Ascending aorta (tissue), 2 donors: ENCODE measurements at regions not wholly inside any gene's neighbourhood (a gene's known extent, or its start where the extent isn't known, plus 50 kb on each side); places are given as distances from the start of the nearest gene placed in this dataset.

ENCODE experiments used
- DNase-seq, 2 donors: peaks; one replicate each; pipeline ENCODE4 v3.0.0-alpha.2; 2019; ENCODE audit warnings: low spot score in 2 of 2
- H3K27ac ChIP-seq, 2 donors: fragments of 200-600 bp; sonication (generic); one replicate each; pipeline ENCODE4 v1.5.1; 2016 to 2017; ENCODE audit warnings: mild to moderate bottlenecking in 1 of 2
- H3K27me3 ChIP-seq: fragments of 200-600 bp; sonication (generic); one replicate; pipeline ENCODE4 v1.5.1; 2017
- H3K36me3 ChIP-seq, 2 donors: fragments of 200-600 bp; sonication (generic); one replicate each; pipeline ENCODE4 v1.5.1; 2016
- H3K4me1 ChIP-seq, 2 donors: fragments of 200-600 bp; sonication (generic); one replicate each; pipeline ENCODE4 v1.5.1; 2016 to 2017; ENCODE audit warnings: mild to moderate bottlenecking in 1 of 2
- H3K4me3 ChIP-seq, 2 donors: fragments of 200-600 bp; sonication (generic); one replicate each; pipeline ENCODE4 v1.5.1; 2016 to 2017; ENCODE audit warnings: mild to moderate bottlenecking in 1 of 2
- H3K9me3 ChIP-seq, 2 donors: fragments of 200-600 bp; sonication (generic); one replicate each; pipeline ENCODE4 v1.5.1; 2016
- intact Hi-C: fragments of 100-400 bp; cut with DNase I; formaldehyde crosslinking; loops from one replicate; pipeline ENCODE4 v1.15.1; 2023
- TF ChIP-seq, protein P1 (sequence below), 3 experiments: fragments of 200-600 bp in 2 of 3; fragments of 450-650 bp in 1 of 3; sonication (generic) in 2 of 3; IDR thresholded peaks; one replicate each; pipeline ENCODE4 v1.5.1; 2016 to 2019; ENCODE audit warnings: antibody characterized with exemption in 3 of 3, mild to moderate bottlenecking in 1 of 3, moderate library complexity in 1 of 3

DNA sequence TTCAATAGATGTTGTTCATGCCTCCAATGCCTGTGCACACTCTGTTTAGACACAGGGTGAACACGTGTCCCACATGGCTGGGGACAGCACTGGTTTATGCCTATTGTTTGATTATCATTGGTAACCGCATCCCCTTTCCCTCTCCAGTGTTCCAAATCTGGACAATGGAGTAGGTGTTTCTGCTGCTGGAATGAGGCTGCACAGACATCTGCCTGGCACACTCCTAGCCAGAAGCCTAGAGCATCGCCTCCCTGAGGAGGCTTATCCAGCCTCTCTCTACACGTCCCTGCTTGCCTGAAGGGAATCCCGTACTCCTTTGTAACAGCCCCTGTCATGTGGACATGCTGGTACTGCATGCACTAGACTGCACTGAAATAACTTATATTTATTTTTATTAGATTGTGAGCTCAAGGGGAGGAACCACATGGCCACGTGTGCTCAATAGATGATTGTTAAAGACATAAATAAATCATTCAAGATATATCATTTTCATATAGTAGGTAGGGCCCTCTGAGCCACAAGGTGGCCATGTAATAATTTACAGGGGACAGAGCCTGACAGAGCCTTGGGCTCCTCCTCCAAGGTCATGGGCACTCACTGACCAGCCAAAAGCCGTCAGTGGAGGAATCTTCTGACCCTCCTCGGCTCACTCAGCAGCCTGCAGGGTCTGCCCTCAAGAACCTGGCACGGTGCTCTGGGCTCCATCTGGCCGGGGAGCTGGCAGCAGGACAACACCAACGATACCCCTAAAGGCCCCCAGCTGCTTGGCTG, 310.9 kb upstream of the ZNF32 start:
- no peaks in the 10 kb centered on the region for H3K36me3 ChIP-seq
- H3K4me3 ChIP-seq: no peak overlapping the region
- no peaks in the 10 kb centered on the region for H3K9me3 ChIP-seq
- TF ChIP-seq, protein P1, sequence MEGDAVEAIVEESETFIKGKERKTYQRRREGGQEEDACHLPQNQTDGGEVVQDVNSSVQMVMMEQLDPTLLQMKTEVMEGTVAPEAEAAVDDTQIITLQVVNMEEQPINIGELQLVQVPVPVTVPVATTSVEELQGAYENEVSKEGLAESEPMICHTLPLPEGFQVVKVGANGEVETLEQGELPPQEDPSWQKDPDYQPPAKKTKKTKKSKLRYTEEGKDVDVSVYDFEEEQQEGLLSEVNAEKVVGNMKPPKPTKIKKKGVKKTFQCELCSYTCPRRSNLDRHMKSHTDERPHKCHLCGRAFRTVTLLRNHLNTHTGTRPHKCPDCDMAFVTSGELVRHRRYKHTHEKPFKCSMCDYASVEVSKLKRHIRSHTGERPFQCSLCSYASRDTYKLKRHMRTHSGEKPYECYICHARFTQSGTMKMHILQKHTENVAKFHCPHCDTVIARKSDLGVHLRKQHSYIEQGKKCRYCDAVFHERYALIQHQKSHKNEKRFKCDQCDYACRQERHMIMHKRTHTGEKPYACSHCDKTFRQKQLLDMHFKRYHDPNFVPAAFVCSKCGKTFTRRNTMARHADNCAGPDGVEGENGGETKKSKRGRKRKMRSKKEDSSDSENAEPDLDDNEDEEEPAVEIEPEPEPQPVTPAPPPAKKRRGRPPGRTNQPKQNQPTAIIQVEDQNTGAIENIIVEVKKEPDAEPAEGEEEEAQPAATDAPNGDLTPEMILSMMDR (IDR thresholded peaks at IDR 0.05): no peak
- H3K27ac ChIP-seq: peak overlapping the region in 1 of 2 donors; percentile 75
- intact Hi-C loops: loop anchor here (5.0 to 10.0 kb wide), 2 partner anchors 58 to 95 kb away; no protein-coding TSS in a partner anchor
- DNase-seq: peak in 1 of 2 donors; percentile 41
- H3K4me1 ChIP-seq: peaks cover 6 to 37% of the 10 kb centered on the region in 2 donors
- H3K27me3 ChIP-seq: no peaks in the 10 kb centered on the region

DNA sequence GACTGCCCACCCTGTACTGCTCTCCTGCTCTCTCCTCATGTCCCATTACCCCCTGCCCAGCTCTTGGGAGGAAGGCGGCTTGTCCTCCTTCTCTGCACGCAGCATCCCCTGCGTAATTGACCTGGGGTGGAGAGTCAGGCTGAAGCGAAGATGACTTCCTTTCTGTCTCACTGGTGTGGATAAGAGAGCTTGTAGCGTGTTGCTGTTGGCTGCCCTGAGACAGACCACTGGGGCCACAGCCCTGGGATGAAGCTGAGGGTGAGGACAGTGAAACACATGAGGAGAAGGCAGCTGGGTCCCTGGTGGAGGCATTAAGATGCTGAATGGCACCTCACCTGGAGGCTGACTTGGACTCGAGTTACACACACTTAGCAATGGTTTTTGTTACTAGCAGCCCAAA, 310.3 kb upstream of the ZNF32 start:
- H3K4me3 ChIP-seq: no peak overlapping the region
- TF ChIP-seq, protein P1 (IDR thresholded peaks at IDR 0.05): no peak
- H3K9me3 ChIP-seq: no peaks in the 10 kb centered on the region
- no peaks in the 10 kb centered on the region for H3K27me3 ChIP-seq
- H3K27ac ChIP-seq: no peak overlapping the region
- peaks cover 6 to 31% of the 10 kb centered on the region in 2 donors for H3K4me1 ChIP-seq
- intact Hi-C loops: no loop called here
- peak in 1 of 2 donors; percentile 44 for DNase-seq
- no peaks in the 10 kb centered on the region for H3K36me3 ChIP-seq

DNA sequence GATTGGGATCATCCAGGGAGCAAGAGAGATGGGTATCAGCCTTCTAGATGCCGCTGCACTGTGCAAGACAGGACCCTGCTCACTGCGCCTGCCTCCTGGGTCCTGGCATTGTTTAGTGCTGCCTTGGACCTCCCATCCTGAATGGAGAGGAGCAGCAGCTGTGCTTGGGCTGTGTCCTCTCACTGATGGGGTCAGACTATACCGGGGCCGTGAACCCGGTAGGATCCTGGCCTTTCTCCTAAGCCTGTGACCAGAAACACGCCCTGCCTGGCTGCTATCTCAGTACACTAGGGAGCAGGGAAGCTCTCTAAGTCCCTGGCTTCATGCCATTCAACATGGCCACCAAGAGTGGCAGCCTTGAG, 309.4 kb upstream of the ZNF32 start:
- Histone ChIP-seq H3K27me3 (no peaks in the 10 kb centered on the region), H3K9me3 (no peaks in the 10 kb centered on the region), H3K36me3 (no peaks in the 10 kb centered on the region), H3K27ac (no peak overlapping the region), H3K4me3 (no peak overlapping the region), H3K4me1 (peaks cover 6 to 25% of the 10 kb centered on the region in 2 donors)
- intact Hi-C loops: no loop called here
- DNase-seq: peak in 1 of 2 donors; percentile 52
- TF ChIP-seq, protein P1 (IDR thresholded peaks at IDR 0.05): no peak

DNA sequence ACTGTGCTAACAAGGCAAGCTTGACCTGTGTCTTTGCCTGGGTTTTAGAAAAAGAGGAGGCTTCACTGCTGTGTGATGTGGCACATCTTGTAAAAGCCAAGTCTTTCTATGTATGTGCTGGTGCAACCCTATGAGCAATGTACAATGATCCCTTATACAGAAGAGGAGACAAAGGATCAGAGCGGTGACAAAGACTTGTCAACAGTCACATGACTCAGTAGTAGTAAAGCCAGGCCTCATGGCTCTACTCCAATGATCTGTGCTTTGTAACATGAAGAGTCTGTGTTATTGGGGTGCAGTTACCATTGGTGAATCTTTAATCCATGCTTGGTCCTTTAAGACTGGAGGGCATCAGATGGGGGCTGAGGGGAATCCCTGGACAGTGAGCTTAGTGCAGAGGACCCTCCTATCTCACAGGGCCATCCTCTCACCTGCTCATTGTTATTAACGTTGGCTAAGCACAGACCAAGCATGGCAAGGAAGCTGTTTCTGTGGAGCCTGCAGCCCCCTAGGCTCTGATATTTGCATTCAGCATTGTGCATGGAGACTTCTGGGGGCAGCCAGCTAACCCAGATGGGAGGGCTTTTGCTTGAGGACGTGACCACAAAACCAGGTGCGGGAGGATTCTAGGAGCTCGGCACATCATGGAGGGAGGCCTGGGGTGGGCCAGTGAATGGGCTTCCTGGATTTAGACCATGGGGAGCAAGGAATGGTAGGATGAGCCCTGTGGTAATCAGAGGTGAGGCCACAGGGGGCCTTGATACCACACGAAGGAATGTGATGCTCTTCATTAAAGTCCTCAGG, 308.8 kb upstream of the ZNF32 start:
- no peak for DNase-seq
- H3K9me3 ChIP-seq: no peaks in the 10 kb centered on the region
- H3K27ac ChIP-seq: no peak overlapping the region
- H3K27me3 ChIP-seq: no peaks in the 10 kb centered on the region
- no peak overlapping the region for H3K4me3 ChIP-seq
- H3K36me3 ChIP-seq: no peaks in the 10 kb centered on the region
- TF ChIP-seq, protein P1 (IDR thresholded peaks at IDR 0.05): no peak
- peaks cover 5 to 19% of the 10 kb centered on the region in 2 donors for H3K4me1 ChIP-seq
- intact Hi-C loops: no loop called here

DNA sequence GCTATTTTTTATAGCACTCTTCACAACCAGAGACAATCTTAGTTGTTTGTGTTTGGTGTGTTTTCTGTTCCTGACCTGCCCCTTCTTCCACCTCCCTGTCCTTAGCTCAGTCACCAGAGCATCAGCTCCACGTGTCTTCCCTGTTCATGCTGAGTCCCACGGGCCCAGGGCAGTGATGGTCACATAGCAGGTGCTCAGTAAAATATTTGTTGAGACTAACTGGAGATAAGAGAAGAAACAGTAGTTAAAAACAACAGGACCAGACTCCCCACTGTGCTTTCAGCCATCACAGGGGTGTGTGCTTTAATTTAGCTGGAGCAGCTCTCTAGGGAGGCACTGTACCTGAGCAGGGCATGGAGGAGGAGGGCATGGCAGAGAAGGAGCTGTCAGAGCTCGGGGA, 307.3 kb upstream of the ZNF32 start:
- H3K4me1 ChIP-seq: peaks cover 0 to 9% of the 10 kb centered on the region in 2 donors
- DNase-seq: peak in 1 of 2 donors; percentile 35
- no peaks in the 10 kb centered on the region for H3K36me3 ChIP-seq
- H3K27me3 ChIP-seq: no peaks in the 10 kb centered on the region
- TF ChIP-seq, protein P1 (IDR thresholded peaks at IDR 0.05): no peak
- intact Hi-C loops: no loop called here
- H3K9me3 ChIP-seq: no peaks in the 10 kb centered on the region
- no peak overlapping the region for H3K27ac ChIP-seq
- H3K4me3 ChIP-seq: no peak overlapping the region
